GM23338 (cell line): ENCODE measurements at regions not wholly inside any gene's neighbourhood (a gene's known extent, or its start where the extent isn't known, plus 50 kb on each side); places are given as distances from the start of the nearest gene placed in this dataset.

ENCODE experiments used
- ATAC-seq: fragments of 200-7000 bp; cut with Tn5 transposase; 3 replicates; pipeline ENCODE4 v1.9.1; 2020
- DNase-seq: peaks from one replicate; pipeline ENCODE4 v3.0.0-alpha.2; 2015; ENCODE audit warnings: low spot score
- H2AFZ ChIP-seq: fragments of 200-600 bp; sonication (generic); 2 replicates; pipeline ENCODE4 v1.8.0; 2016; ENCODE audit warnings: antibody characterized with exemption, mild to moderate bottlenecking, moderate library complexity
- H3F3A ChIP-seq: fragments of 200-600 bp; sonication (generic); replicated peaks from 2 replicates; pipeline ENCODE4 v1.8.0; 2017; ENCODE audit warnings: antibody characterized with exemption, mixed run types, low read depth
- H3K27ac ChIP-seq: fragments of 200-600 bp; sonication (generic); 2 replicates; pipeline ENCODE4 v1.6.1; 2016; ENCODE audit warnings: low read depth
- H3K27me3 ChIP-seq: fragments of 200-600 bp; sonication (generic); 2 replicates; pipeline ENCODE4 v1.8.0; 2016; ENCODE audit warnings: mild to moderate bottlenecking, mixed run types, moderate library complexity; ENCODE audit not compliant: insufficient read depth
- H3K36me3 ChIP-seq: fragments of 200-600 bp; sonication (generic); 2 replicates; pipeline ENCODE4 v1.8.0; 2016; ENCODE audit warnings: mild to moderate bottlenecking; ENCODE audit not compliant: insufficient read depth
- H3K4me1 ChIP-seq: fragments of 200-600 bp; sonication (generic); 2 replicates; pipeline ENCODE4 v1.8.0; 2016; ENCODE audit warnings: mild to moderate bottlenecking, moderate library complexity; ENCODE audit not compliant: insufficient read depth
- H3K4me2 ChIP-seq: fragments of 200-600 bp; sonication (generic); 2 replicates; pipeline ENCODE4 v1.7.1; 2017; ENCODE audit warnings: mixed run types
- H3K4me3 ChIP-seq: fragments of 200-600 bp; sonication (generic); 2 replicates; pipeline ENCODE4 v1.6.1; 2016; ENCODE audit warnings: mixed run types
- H3K79me2 ChIP-seq: fragments of 200-600 bp; sonication (generic); replicated peaks from 2 replicates; pipeline ENCODE4 v1.8.0; 2017; ENCODE audit warnings: mild to moderate bottlenecking; ENCODE audit not compliant: insufficient read depth
- H3K9me2 ChIP-seq: fragments of 200-600 bp; sonication (generic); 2 replicates; pipeline ENCODE4 v1.8.0; 2017; ENCODE audit not compliant: insufficient read depth
- H4K20me1 ChIP-seq: fragments of 200-600 bp; sonication (generic); replicated peaks from 2 replicates; pipeline ENCODE4 v1.8.0; 2017; ENCODE audit warnings: mild to moderate bottlenecking; ENCODE audit not compliant: insufficient read depth
- H3K27ac Mint-ChIP-seq: 2 replicates; pipeline ENCODE4 v1.8.0; 2020; ENCODE audit warnings: inconsistent platforms, mild to moderate bottlenecking, moderate library complexity, mixed read lengths
- H3K27me3 Mint-ChIP-seq: 3 replicates; pipeline ENCODE4 v1.8.0; 2022; ENCODE audit warnings: low read depth, mild to moderate bottlenecking, moderate library complexity, mixed read lengths, inconsistent platforms; ENCODE audit not compliant: insufficient read depth, poor library complexity
- H3K36me3 Mint-ChIP-seq: 3 replicates; pipeline ENCODE4 v1.8.0; 2021; ENCODE audit warnings: low read depth, mild to moderate bottlenecking, inconsistent platforms, moderate library complexity, mixed read lengths
- H3K4me1 Mint-ChIP-seq: 3 replicates; pipeline ENCODE4 v1.8.0; 2020; ENCODE audit warnings: mild to moderate bottlenecking, inconsistent platforms, mixed read lengths
- H3K4me3 Mint-ChIP-seq: 3 replicates; pipeline ENCODE4 v1.8.0; 2021; ENCODE audit warnings: moderate library complexity, mild to moderate bottlenecking, inconsistent platforms, mixed read lengths
- H3K9me3 Mint-ChIP-seq: 3 replicates; pipeline ENCODE4 v1.8.0; 2020; ENCODE audit warnings: moderate library complexity, mild to moderate bottlenecking, inconsistent platforms, mixed read lengths
- CREB1 ChIP-seq: fragments of 250-450 bp; sonication (Bioruptor Pico); IDR thresholded peaks from 2 replicates; pipeline ENCODE4 v1.5.0; 2020; ENCODE audit warnings: low read depth, mild to moderate bottlenecking, moderate library complexity
- CTCF ChIP-seq, 2 experiments: fragments of 200-600 bp in 1 of 2; sonication (generic) in 1 of 2; conservative IDR thresholded peaks; 2 replicates each; pipeline versions ENCODE4 v1.5.1 to v1.6.1; 2016 to 2017; ENCODE audit warnings: antibody characterized with exemption in 2 of 2, low read depth in 2 of 2, mild to moderate bottlenecking in 2 of 2, moderate library complexity in 1 of 2
- ETS1 ChIP-seq: IDR thresholded peaks from 2 replicates; pipeline ENCODE4 v1.6.1; 2016; ENCODE audit warnings: antibody characterized with exemption
- EZH2 ChIP-seq: fragments of 200-600 bp; sonication (generic); IDR thresholded peaks from one replicate; pipeline ENCODE4 v1.8.0; 2017; ENCODE audit warnings: antibody characterized with exemption, mild to moderate bottlenecking, low read depth; ENCODE audit not compliant: unreplicated experiment
- EZH2phosphoT487 ChIP-seq: fragments of 200-600 bp; sonication (generic); IDR thresholded peaks from one replicate; pipeline ENCODE4 v1.8.1; 2018; ENCODE audit warnings: antibody characterized with exemption; ENCODE audit not compliant: unreplicated experiment
- JUNB ChIP-seq: IDR thresholded peaks from one replicate; pipeline ENCODE4 v1.6.1; 2016; ENCODE audit warnings: antibody characterized with exemption; ENCODE audit not compliant: unreplicated experiment
- NANOG ChIP-seq: IDR thresholded peaks from 2 replicates; pipeline ENCODE4 v1.6.1; 2016; ENCODE audit warnings: antibody characterized with exemption, borderline replicate concordance
- POLR2AphosphoS5 ChIP-seq: IDR thresholded peaks from 2 replicates; pipeline ENCODE4 v1.6.1; 2016; ENCODE audit warnings: antibody characterized with exemption, low read depth
- REST ChIP-seq: IDR thresholded peaks from one replicate; pipeline ENCODE4 v1.6.1; 2018; ENCODE audit warnings: antibody characterized with exemption; ENCODE audit not compliant: unreplicated experiment
- STAT1 ChIP-seq: IDR thresholded peaks from one replicate; pipeline ENCODE4 v1.6.1; 2016; ENCODE audit warnings: antibody characterized with exemption; ENCODE audit not compliant: unreplicated experiment
- ZNF114 ChIP-seq: fragments of 250-450 bp; sonication (Bioruptor Pico); IDR thresholded peaks from 2 replicates; pipeline ENCODE4 v1.5.0; 2020; ENCODE audit warnings: mild to moderate bottlenecking, moderate library complexity
- ZNF331 ChIP-seq: fragments of 250-450 bp; sonication (Bioruptor Pico); IDR thresholded peaks from 2 replicates; pipeline ENCODE4 v1.5.0; 2020; ENCODE audit warnings: low read depth, mild to moderate bottlenecking, moderate library complexity
- ZNF462 ChIP-seq: fragments of 250-450 bp; sonication (Bioruptor Pico); IDR thresholded peaks from 2 replicates; pipeline ENCODE4 v1.5.0; 2020; ENCODE audit warnings: mild to moderate bottlenecking, moderate library complexity

- no peak overlapping the region for H3K27ac ChIP-seq
- Mint-ChIP-seq H3K27ac (no peak overlapping the region), H3K4me3 (no peak overlapping the region), H3K27me3 (no peaks in the 10 kb centered on the region), H3K36me3 (no peaks in the 10 kb centered on the region), H3K9me3 (no peaks in the 10 kb centered on the region), H3K4me1 (peaks cover 9% of the 10 kb centered on the region)
- peak overlapping the region; percentile 94 for H2AFZ ChIP-seq
- H4K20me1 ChIP-seq: no peaks in the 10 kb centered on the region
- H3K36me3 ChIP-seq: no peaks in the 10 kb centered on the region
- no peak for TF ChIP-seq ZNF114 (CRISPR knock-in tag)
- TF ChIP-seq NANOG: no peak
- no peak for TF ChIP-seq EZH2phosphoT487
- no peak for TF ChIP-seq REST
- TF ChIP-seq CTCF (conservative IDR thresholded peaks at IDR 0.05; ENCODE audit: low read depth in 2 of 2): no peak
- no peak for TF ChIP-seq ZNF331 (CRISPR knock-in tag)
- no peak for TF ChIP-seq ETS1
- TF ChIP-seq STAT1: no peak
- no peak for TF ChIP-seq POLR2AphosphoS5
- TF ChIP-seq CREB1 (CRISPR knock-in tag): no peak
- TF ChIP-seq ZNF462 (CRISPR knock-in tag): no peak
- TF ChIP-seq JUNB: no peak
- no peak for TF ChIP-seq EZH2
- H3K27me3 ChIP-seq: no peaks in the 10 kb centered on the region
- no peak overlapping the region for H3K4me3 ChIP-seq
- no peaks in the 10 kb centered on the region for H3F3A ChIP-seq
- no peak overlapping the region for H3K4me2 ChIP-seq
- H3K4me1 ChIP-seq: peaks cover 10% of the 10 kb centered on the region
- H3K79me2 ChIP-seq: no peaks in the 10 kb centered on the region
- no peaks in the 10 kb centered on the region for H3K9me2 ChIP-seq
- no peak for DNase-seq
- ATAC-seq: peak; percentile 74
These were observed 286.1 kb downstream of the SHOX2 start for GRCh38 chr3:157820157-157820517.
